Stomach (tissue), 8 donors: ENCODE measurements at regions not wholly inside any gene's neighbourhood (a gene's known extent, or its start where the extent isn't known, plus 50 kb on each side); places are given as distances from the start of the nearest gene placed in this dataset.

ENCODE experiments used
- DNase-seq, 2 donors: peaks; one replicate each; pipeline versions ENCODE4 v3.0.0 to v3.0.0-alpha.2; 2013 to 2019
- H3K27ac ChIP-seq, 5 donors: fragments of 200-600 bp in 4 of 5; sonication (generic) in 4 of 5; one replicate each; pipeline ENCODE4 v1.5.1; 2013 to 2019; ENCODE audit warnings: mild to moderate bottlenecking in 1 of 5, moderate library complexity in 1 of 5
- H3K27me3 ChIP-seq, 3 donors: fragments of 200-600 bp; sonication (generic); one replicate each; pipeline ENCODE4 v1.5.1; 2017 to 2019; ENCODE audit warnings: mixed run types in 1 of 3
- H3K36me3 ChIP-seq, 4 donors: fragments of 200-600 bp; sonication (generic); 1 replicate in 3 of 4; 2 replicates in 1 of 4; pipeline ENCODE4 v1.5.1; 2016 to 2019
- H3K4me1 ChIP-seq, 4 donors: fragments of 200-600 bp; sonication (generic); one replicate each; pipeline ENCODE4 v1.5.1; 2016 to 2019
- H3K4me3 ChIP-seq, 4 donors: fragments of 200-600 bp; sonication (generic) in 3 of 4; one replicate each; pipeline ENCODE4 v1.5.1; 2016 to 2019; ENCODE audit warnings: mild to moderate bottlenecking in 1 of 4
- H3K9me3 ChIP-seq, 4 donors: fragments of 200-600 bp; sonication (generic); one replicate each; pipeline ENCODE4 v1.5.1; 2016 to 2019
- EP300 ChIP-seq: sonication (generic); formaldehyde crosslinking; IDR thresholded peaks from one replicate; pipeline ENCODE4 v1.6.1; 2017; ENCODE audit warnings: antibody characterized with exemption
- POLR2A ChIP-seq, 4 donors: fragments of 450-650 bp; IDR thresholded peaks; one replicate each; pipeline ENCODE4 v1.6.1; 2016; ENCODE audit warnings: antibody characterized with exemption in 4 of 4, control low read depth in 2 of 4, mild to moderate bottlenecking in 1 of 4, moderate library complexity in 1 of 4
- POLR2AphosphoS5 ChIP-seq, 3 donors: sonication (generic); formaldehyde crosslinking; IDR thresholded peaks; one replicate each; pipeline ENCODE4 v1.6.1; 2016; ENCODE audit warnings: antibody characterized with exemption in 3 of 3
- WGBS, 5 donors: extraction: QIAGEN DNeasy Blood & Tissue Kit in 3 of 5; methylation state at CpG; one replicate each; pipeline versions ENCODE4 v1.1.5 to v1.1.7; 2013 to 2018; 5-methylcytosine and 5-hydroxymethylcytosine counted together
- intact Hi-C: fragments of 100-400 bp; cut with DNase I; formaldehyde crosslinking; loops from one replicate; pipeline ENCODE4 v1.15.1; 2023; ENCODE audit warnings: low total_unique reads
- TF ChIP-seq, protein P1 (sequence below), 7 experiments: fragments of 450-650 bp in 4 of 7; fragments of 200-600 bp in 3 of 7; sonication (generic) in 3 of 7; IDR thresholded peaks; one replicate each; pipeline ENCODE4 v1.5.1; 2016 to 2019; ENCODE audit warnings: antibody characterized with exemption in 7 of 7, control low read depth in 2 of 7, mild to moderate bottlenecking in 1 of 7
- donor health status: healthy with polysubstance abuse.
- donor health status: Bipolar disorder and iron deficiency.
- donor health status: healthy.

DNA sequence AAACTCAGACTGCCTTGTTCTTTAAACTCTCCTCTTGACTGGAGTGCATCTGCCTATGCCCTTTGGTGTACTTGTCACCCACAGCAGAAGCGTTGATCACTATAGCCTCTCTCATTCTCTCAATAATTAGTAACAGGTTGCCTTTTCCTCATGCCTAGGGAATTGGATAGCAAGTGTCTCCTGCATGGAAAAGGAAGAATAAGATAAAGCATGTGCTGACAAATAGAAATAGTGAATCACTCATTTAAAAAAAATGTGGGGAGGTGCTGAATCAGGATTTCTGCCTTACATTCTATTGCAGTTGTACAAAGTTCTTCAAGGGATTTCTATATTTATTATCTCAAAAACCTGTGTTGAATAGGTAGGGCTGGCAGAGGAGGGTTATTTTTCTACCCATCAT, 323.0 kb downstream of the TXNL1 start:
- H3K9me3 ChIP-seq: no peaks in the 10 kb centered on the region
- intact Hi-C loops: no loop called here
- no peaks in the 10 kb centered on the region for H3K4me1 ChIP-seq
- no peak for TF ChIP-seq EP300
- TF ChIP-seq, protein P1, sequence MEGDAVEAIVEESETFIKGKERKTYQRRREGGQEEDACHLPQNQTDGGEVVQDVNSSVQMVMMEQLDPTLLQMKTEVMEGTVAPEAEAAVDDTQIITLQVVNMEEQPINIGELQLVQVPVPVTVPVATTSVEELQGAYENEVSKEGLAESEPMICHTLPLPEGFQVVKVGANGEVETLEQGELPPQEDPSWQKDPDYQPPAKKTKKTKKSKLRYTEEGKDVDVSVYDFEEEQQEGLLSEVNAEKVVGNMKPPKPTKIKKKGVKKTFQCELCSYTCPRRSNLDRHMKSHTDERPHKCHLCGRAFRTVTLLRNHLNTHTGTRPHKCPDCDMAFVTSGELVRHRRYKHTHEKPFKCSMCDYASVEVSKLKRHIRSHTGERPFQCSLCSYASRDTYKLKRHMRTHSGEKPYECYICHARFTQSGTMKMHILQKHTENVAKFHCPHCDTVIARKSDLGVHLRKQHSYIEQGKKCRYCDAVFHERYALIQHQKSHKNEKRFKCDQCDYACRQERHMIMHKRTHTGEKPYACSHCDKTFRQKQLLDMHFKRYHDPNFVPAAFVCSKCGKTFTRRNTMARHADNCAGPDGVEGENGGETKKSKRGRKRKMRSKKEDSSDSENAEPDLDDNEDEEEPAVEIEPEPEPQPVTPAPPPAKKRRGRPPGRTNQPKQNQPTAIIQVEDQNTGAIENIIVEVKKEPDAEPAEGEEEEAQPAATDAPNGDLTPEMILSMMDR (IDR thresholded peaks at IDR 0.05): no peak
- no peak for TF ChIP-seq POLR2AphosphoS5 (IDR thresholded peaks at IDR 0.05)
- no peak for TF ChIP-seq POLR2A (IDR thresholded peaks at IDR 0.05)
- no peak overlapping the region for H3K4me3 ChIP-seq
- H3K27me3 ChIP-seq: no peaks in the 10 kb centered on the region
- H3K27ac ChIP-seq: no peak overlapping the region
- 72 to 91% (median 81%) methylated on average over 1 of the region's 1 CpG for WGBS, 5 donors
- no peaks in the 10 kb centered on the region for H3K36me3 ChIP-seq
- DNase-seq: no peak

DNA sequence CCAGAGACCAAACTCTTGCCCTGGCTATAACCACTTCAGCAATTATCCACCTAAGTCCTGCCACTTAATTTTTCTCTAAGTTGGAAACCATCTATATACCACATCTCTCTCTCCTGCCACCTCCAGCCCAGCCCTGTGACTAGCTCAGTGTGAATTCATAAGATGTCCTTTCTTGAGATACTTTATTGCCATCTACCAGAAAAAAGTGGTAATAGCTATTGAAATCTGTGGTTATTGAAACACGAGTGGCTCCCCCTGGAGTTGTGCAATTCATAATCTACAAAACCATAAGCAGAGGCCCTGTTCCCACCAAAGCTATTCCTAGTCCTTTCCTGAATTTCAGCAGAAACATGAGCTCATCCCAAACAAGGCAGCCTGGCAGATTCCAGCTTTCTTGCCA, 324.0 kb downstream of the TXNL1 start:
- intact Hi-C loops: no loop called here
- Histone ChIP-seq H3K27me3 (no peaks in the 10 kb centered on the region), H3K4me3 (no peak overlapping the region), H3K9me3 (no peaks in the 10 kb centered on the region), H3K27ac (no peak overlapping the region), H3K4me1 (no peaks in the 10 kb centered on the region), H3K36me3 (no peaks in the 10 kb centered on the region)
- WGBS, 5 donors: 59 to 100% (median 70%) methylated on average over 1 of the region's 1 CpG
- TF ChIP-seq, protein P1 (IDR thresholded peaks at IDR 0.05): no peak
- no peak for TF ChIP-seq POLR2AphosphoS5 (IDR thresholded peaks at IDR 0.05)
- no peak for DNase-seq

DNA sequence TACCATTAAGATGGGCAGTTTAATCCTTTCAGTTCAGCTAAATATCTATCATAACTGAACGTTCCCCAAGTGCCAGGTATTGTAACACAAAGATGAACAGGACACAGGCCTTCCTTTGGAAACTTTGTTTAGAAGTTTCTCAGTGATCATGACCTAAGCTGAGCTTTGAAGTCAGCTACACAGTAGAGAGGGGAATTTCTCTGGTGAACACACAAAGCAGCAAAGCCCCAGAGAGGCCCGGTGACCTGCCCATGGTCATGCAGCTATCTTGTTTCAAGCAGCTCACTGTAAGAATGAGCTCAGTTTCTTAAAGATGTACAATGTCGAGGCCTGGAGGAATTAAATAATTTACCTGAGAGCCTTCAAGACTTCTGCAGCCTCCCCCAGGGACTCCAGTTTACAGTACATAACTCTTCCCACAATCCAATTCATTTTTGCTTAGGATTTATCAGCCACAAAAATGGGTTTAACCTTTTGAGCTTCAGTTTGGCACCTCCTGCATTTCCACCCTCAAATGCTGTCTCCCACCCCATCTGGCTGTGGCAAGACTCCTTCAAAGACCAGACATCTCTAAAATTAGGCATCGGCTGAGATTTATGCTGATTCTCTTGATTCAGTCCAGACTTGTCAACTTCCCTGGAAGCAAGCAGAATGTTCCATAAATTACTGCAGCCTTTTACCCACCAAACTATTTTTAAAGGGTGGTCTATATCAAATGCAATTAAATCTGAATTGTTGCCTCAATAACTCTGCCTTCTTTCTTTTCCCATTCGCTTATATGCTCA, 325.6 kb downstream of the TXNL1 start:
- Histone ChIP-seq H3K36me3 (no peaks in the 10 kb centered on the region), H3K27ac (no peak overlapping the region), H3K4me3 (no peak overlapping the region), H3K4me1 (no peaks in the 10 kb centered on the region), H3K9me3 (no peaks in the 10 kb centered on the region), H3K27me3 (no peaks in the 10 kb centered on the region)
- intact Hi-C loops: no loop called here
- no peak for DNase-seq
- WGBS, 5 donors: 70 to 81% (median 75%) methylated on average over 5 of the region's 5 CpGs
- TF ChIP-seq EP300: no peak
- TF ChIP-seq POLR2A (IDR thresholded peaks at IDR 0.05): no peak
- TF ChIP-seq, protein P1 (IDR thresholded peaks at IDR 0.05): no peak
- TF ChIP-seq POLR2AphosphoS5 (IDR thresholded peaks at IDR 0.05): no peak

DNA sequence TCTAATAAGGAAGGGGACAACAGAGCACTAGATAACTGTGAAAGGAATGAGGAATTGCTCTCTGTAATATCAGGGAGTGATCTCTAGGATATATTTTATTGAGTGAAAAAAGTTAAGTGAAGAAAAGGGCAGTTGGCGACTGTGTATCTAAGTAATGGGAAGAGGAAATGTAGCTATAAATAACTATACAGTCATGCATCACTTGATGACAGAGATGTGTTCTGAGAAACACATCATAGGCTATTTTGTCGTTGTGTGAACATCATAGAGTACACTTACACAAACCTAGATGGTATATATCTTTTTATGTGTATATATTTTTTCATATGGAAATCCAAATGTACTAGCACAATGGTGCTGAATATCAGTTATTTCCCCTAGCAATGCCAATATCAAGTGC, 329.3 kb downstream of the TXNL1 start:
- H3K27ac ChIP-seq: no peak overlapping the region
- no peaks in the 10 kb centered on the region for H3K9me3 ChIP-seq
- intact Hi-C loops: no loop called here
- no peaks in the 10 kb centered on the region for H3K36me3 ChIP-seq
- H3K27me3 ChIP-seq: no peaks in the 10 kb centered on the region
- H3K4me3 ChIP-seq: no peak overlapping the region
- H3K4me1 ChIP-seq: no peaks in the 10 kb centered on the region
- WGBS, 5 donors: 58 to 75% (median 67%) methylated on average over 2 of the region's 2 CpGs
- DNase-seq: no peak
- TF ChIP-seq POLR2AphosphoS5 (IDR thresholded peaks at IDR 0.05) (no peak), EP300 (no peak), POLR2A (IDR thresholded peaks at IDR 0.05) (no peak)
- TF ChIP-seq, protein P1 (IDR thresholded peaks at IDR 0.05): no peak
